ENCODE measurements at regions not wholly inside any gene's neighbourhood (a gene's known extent, or its start where the extent isn't known, plus 50 kb on each side); places are given as distances from the start of the nearest gene placed in this dataset.
"Not testable (repeated sequence)": the region's sequence is repeated elsewhere in the genome, so short reads cannot be mapped to it uniquely, and the experiment has no call there.

DNA sequence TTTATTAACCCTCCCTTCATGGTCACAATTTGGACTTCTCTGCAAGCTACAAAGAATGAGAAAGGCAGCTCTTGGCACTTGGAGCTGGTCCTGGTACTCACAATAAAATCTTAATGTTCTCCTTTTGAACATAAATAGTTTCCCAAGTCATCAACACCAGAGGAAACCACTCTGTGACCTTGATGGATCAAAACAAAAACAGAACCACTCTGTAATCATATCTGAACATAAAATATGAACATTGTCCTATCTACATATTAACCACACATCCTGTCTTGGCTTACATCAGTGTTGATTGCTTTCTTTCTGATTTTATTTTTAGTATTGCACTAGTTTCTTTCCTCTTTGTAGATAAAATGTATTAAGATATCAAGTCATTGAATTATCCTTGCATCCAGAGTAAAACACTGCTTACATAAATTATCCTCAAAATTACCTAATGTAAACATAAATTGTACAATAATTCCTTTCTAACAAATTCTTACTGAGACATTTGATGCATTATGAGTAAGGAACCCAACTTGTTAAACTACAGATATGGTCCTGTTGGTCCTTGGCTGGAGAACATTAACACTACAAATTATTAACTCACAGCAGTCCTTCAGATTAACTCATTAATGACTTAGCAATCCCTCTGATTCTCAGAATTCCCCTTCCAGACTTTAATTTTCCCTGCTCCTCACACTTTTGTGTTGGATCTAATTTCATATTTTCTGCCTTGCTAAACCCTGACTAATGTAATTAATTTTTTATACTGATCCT lies 860.5 kb downstream of the DIPK2A start:
- Histone ChIP-seq H3K27me3 (peaks cover 0 to 3% (median 0%) of the 10 kb centered on the region in 4 donors), H3K27ac (no peak overlapping the region), H3K4me1 (no peaks in the 10 kb centered on the region), H3K9me3 (no peaks in the 10 kb centered on the region), H3K36me3 (no peaks in the 10 kb centered on the region), H3K4me3 (no peak overlapping the region)
- ATAC-seq (peak in 1 of 4 donors; percentile 54), DNase-seq (no peak), FAIRE-seq (no peak)
- intact Hi-C loops (cut with DNase I): no loop called here
- TF ChIP-seq, protein P1, sequence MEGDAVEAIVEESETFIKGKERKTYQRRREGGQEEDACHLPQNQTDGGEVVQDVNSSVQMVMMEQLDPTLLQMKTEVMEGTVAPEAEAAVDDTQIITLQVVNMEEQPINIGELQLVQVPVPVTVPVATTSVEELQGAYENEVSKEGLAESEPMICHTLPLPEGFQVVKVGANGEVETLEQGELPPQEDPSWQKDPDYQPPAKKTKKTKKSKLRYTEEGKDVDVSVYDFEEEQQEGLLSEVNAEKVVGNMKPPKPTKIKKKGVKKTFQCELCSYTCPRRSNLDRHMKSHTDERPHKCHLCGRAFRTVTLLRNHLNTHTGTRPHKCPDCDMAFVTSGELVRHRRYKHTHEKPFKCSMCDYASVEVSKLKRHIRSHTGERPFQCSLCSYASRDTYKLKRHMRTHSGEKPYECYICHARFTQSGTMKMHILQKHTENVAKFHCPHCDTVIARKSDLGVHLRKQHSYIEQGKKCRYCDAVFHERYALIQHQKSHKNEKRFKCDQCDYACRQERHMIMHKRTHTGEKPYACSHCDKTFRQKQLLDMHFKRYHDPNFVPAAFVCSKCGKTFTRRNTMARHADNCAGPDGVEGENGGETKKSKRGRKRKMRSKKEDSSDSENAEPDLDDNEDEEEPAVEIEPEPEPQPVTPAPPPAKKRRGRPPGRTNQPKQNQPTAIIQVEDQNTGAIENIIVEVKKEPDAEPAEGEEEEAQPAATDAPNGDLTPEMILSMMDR (IDR thresholded peaks at IDR 0.05): no peak

DNA sequence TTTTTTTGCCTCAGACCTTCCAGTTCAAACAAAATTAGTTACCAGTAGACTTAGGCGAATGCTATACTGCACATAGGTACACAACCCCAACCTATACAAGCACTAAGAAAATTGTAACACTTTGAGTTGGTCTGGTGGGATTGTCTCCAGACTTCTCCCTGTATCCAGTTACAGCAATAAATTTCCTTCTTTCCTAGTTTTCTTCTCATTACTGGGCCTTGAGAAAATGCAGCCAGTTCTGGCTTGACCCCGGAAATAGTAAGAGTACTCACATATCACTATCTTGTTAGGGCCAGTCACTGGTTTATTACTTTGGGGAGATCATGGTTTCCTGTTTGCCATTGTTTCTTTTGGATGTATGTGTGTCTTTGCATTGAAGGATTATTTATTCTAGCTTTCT lies 868.4 kb downstream of the DIPK2A start:
- intact Hi-C loops (cut with DNase I): no loop called here
- ATAC-seq (no peak), DNase-seq (no peak), FAIRE-seq (no peak)
- TF ChIP-seq, protein P1 (IDR thresholded peaks at IDR 0.05): no peak
- H3K36me3 ChIP-seq: no peaks in the 10 kb centered on the region
- no peak overlapping the region for H3K27ac ChIP-seq
- no peaks in the 10 kb centered on the region for H3K27me3 ChIP-seq
- no peak overlapping the region for H3K4me3 ChIP-seq
- H3K9me3 ChIP-seq: no peaks in the 10 kb centered on the region
- WGBS, 2 donors: 89 to 93% methylated on average over 2 of the region's 2 CpGs
- H3K4me1 ChIP-seq: no peaks in the 10 kb centered on the region

DNA sequence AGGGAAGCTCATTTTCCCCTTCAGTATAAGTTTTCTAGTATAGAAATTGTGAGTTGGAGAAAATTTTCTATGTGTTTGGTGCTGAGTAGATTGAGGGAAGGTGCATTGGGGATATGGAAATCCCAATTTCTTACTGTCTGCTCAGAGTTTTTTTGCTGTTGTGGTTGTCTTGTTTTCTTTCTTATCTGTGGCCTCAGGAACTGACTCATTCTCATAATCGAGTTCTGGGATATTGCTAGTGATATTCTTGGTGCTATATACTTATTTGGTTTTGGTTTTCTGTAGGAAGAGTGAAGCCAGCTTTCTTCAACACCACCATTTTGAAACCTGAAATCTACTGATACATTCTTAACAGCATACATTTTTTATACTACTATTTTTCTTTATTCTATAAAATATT lies 869.2 kb downstream of the DIPK2A start:
- intact Hi-C loops (cut with DNase I): no loop called here
- WGBS, 2 donors: 47 to 69% methylated on average over 1 of the region's 1 CpG
- no peak for FAIRE-seq
- Histone ChIP-seq H3K9me3 (no peaks in the 10 kb centered on the region), H3K27me3 (no peaks in the 10 kb centered on the region), H3K4me1 (no peaks in the 10 kb centered on the region), H3K36me3 (no peaks in the 10 kb centered on the region), H3K27ac (no peak overlapping the region), H3K4me3 (no peak overlapping the region)
- no peak for DNase-seq
- no peak for ATAC-seq
- TF ChIP-seq, protein P1 (IDR thresholded peaks at IDR 0.05): no peak

DNA sequence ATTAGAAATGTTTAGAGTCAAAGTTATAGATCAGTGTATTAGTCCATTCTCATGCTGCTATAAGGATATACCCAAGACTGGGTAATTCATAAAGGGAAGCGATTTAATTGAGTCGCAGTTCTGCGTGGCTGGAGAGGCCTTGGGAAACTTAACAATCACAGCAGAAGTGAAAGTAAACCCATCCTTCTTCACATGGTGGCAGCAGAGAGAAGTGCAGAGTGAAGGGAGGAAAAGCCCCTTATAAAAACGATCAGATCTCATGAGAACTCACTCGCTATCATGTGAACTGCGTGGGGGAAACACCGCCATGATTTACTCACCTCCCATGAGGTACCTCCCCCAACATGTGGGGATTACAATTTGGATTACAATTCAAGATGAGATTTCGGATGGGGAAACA lies 871.5 kb downstream of the DIPK2A start:
- TF ChIP-seq, protein P1 (IDR thresholded peaks at IDR 0.05): no peak
- H3K4me1 ChIP-seq: no peaks in the 10 kb centered on the region
- no peak overlapping the region for H3K27ac ChIP-seq
- ATAC-seq: no peak
- FAIRE-seq: no peak
- no peak for DNase-seq
- H3K36me3 ChIP-seq: no peaks in the 10 kb centered on the region
- 79 to 81% methylated on average over 8 of the region's 8 CpGs for WGBS, 2 donors
- intact Hi-C loops (cut with DNase I): no loop called here
- no peak overlapping the region for H3K4me3 ChIP-seq
- H3K9me3 ChIP-seq: no peaks in the 10 kb centered on the region
- no peaks in the 10 kb centered on the region for H3K27me3 ChIP-seq

DNA sequence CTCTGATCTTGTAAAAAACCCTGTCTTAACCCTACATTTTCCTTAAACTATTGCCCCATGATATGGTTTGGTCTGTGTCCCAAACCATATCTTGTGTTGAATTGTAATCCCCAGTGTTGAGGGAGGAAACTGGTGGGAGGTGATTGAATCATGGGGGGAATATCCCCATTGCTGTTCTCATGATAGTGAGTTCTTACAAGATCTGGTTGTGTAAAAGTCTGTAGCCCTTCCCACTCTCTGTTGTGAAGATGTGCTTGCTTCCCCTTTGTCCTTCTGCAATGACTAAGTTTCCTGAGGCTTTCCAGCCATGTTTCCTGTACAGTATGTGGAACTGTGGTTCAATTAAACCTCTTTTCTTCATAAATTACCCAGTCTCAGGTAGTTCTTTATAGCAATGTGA lies 881.4 kb downstream of the DIPK2A start:
- Histone ChIP-seq H3K4me3 (no peak overlapping the region), H3K4me1 (no peaks in the 10 kb centered on the region), H3K27ac (no peak overlapping the region), H3K9me3 (no peaks in the 10 kb centered on the region), H3K27me3 (no peaks in the 10 kb centered on the region), H3K36me3 (no peaks in the 10 kb centered on the region)
- no peak for ATAC-seq
- TF ChIP-seq, protein P1 (IDR thresholded peaks at IDR 0.05): no peak
- intact Hi-C loops (cut with DNase I): no loop called here
- no peak for FAIRE-seq
- no peak for DNase-seq

DNA sequence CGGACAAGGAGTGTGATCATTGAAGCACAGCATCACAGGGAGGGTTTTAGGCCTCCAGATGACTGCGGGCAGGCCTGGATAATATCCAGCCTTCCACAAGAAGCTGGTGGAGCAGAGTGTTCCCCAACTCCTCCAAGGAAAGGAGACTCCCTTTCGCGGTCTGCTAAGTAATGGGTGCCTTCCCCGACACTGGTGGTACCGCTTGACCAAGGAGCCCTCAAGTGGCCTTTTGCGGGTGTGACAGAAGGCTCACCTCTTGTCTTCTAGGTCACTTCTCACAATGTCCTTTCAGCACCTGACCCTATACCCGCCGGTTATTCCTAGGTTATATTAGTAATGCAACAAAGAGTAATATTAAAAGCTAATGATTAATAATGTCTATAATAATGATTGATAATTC lies 882.4 kb downstream of the DIPK2A start:
- H3K27me3 ChIP-seq; H3K36me3 ChIP-seq; H3K9me3 ChIP-seq; FAIRE-seq; H3K27ac ChIP-seq; intact Hi-C loops (cut with DNase I); H3K4me1 ChIP-seq; H3K4me3 ChIP-seq; ATAC-seq: not testable (repeated sequence)
- WGBS, 2 donors: 88 to 89% methylated on average over 9 of the region's 9 CpGs
- DNase-seq: peak in 1 of 6 donors; percentile 1
